CD4-positive, alpha-beta T cell treated with Interleukin-12 subunit alpha and Interleukin-12 subunit beta, for 1 hour (primary cell): ENCODE measurements at regions not wholly inside any gene's neighbourhood (a gene's known extent, or its start where the extent isn't known, plus 50 kb on each side); places are given as distances from the start of the nearest gene placed in this dataset.
"Not testable (repeated sequence)": the region's sequence is repeated elsewhere in the genome, so short reads cannot be mapped to it uniquely, and the experiment has no call there.

ENCODE experiments used
- DNase-seq: peaks from one replicate; pipeline ENCODE4 v3.0.0-alpha.2; 2020

- no peak for DNase-seq
Measured at GRCh38 chr3:161925749-161926360, 429.2 kb downstream of the OTOL1 start.

- no peak for DNase-seq
Measured at GRCh38 chr3:161927131-161927530, 430.5 kb downstream of the OTOL1 start.

- no peak for DNase-seq
Measured at GRCh38 chr3:161939918-161940620, 443.5 kb downstream of the OTOL1 start.

GRCh38 chr3:161940621-161940965 is 444.0 kb downstream of the OTOL1 start:
- DNase-seq = no peak

GRCh38 chr3:161941891-161942290 is 445.3 kb downstream of the OTOL1 start:
- DNase-seq = no peak

GRCh38 chr3:161943801-161944345 is 447.3 kb downstream of the OTOL1 start:
- DNase-seq = not testable (repeated sequence)

GRCh38 chr3:161946443-161946960 is 449.9 kb downstream of the OTOL1 start:
- no peak for DNase-seq

GRCh38 chr3:161950318-161950868 is 453.8 kb downstream of the OTOL1 start:
- no peak for DNase-seq

GRCh38 chr3:161957467-161957866 is 460.9 kb downstream of the OTOL1 start:
- no peak for DNase-seq

- no peak for DNase-seq
Measured at GRCh38 chr3:161964857-161965256, 468.2 kb downstream of the OTOL1 start.

- DNase-seq = no peak
Measured at GRCh38 chr3:161969867-161970266, 473.3 kb downstream of the OTOL1 start.

- no peak for DNase-seq
Measured at GRCh38 chr3:161975201-161975600, 478.6 kb downstream of the OTOL1 start.

GRCh38 chr3:161977063-161977462 is 480.5 kb downstream of the OTOL1 start:
- no peak for DNase-seq

GRCh38 chr3:161977850-161978249 is 481.2 kb downstream of the OTOL1 start:
- no peak for DNase-seq

- DNase-seq = no peak
Measured at GRCh38 chr3:161987933-161988332, 491.3 kb downstream of the OTOL1 start.

- DNase-seq = no peak
Measured at GRCh38 chr3:161989012-161989411, 492.4 kb downstream of the OTOL1 start.

- DNase-seq = no peak
Measured at GRCh38 chr3:161990036-161990435, 493.4 kb downstream of the OTOL1 start.

GRCh38 chr3:161991901-161992540 is 495.4 kb downstream of the OTOL1 start:
- no peak for DNase-seq

- DNase-seq = no peak
Measured at GRCh38 chr3:161999846-162000245, 503.2 kb downstream of the OTOL1 start.

GRCh38 chr3:162007722-162008121 is 511.1 kb downstream of the OTOL1 start:
- DNase-seq = no peak

- no peak for DNase-seq
Measured at GRCh38 chr3:162012633-162013032, 516.0 kb downstream of the OTOL1 start.

GRCh38 chr3:162014284-162014683 is 517.7 kb downstream of the OTOL1 start:
- no peak for DNase-seq

GRCh38 chr3:162015856-162016255 is 519.2 kb downstream of the OTOL1 start:
- DNase-seq = no peak

GRCh38 chr3:162019817-162020216 is 523.2 kb downstream of the OTOL1 start:
- DNase-seq = no peak
